Astrocyte (in vitro differentiated cells and primary cell): ENCODE measurements at regions not wholly inside any gene's neighbourhood (a gene's known extent, or its start where the extent isn't known, plus 50 kb on each side); places are given as distances from the start of the nearest gene placed in this dataset.

Source experiments
- CTCF ChIP-seq: IDR thresholded peaks from 2 replicates; pipeline ENCODE4 v1.5.1; 2011; ENCODE audit warnings: low read depth, mild to moderate bottlenecking, inconsistent platforms, low read length, moderate library complexity; ENCODE audit not compliant: insufficient read depth
- EZH2 ChIP-seq: IDR thresholded peaks from 2 replicates; pipeline ENCODE4 v1.6.1; 2012; ENCODE audit warnings: mild to moderate bottlenecking, low read length, inconsistent platforms; ENCODE audit not compliant: insufficient read depth

GRCh38 chr10:34908481-34908880 is 93.4 kb upstream of the PARD3 start:
- TF ChIP-seq CTCF (no peak), EZH2 (no peak)
